Hepatocyte (in vitro differentiated cells): ENCODE measurements at regions not wholly inside any gene's neighbourhood (a gene's known extent, or its start where the extent isn't known, plus 50 kb on each side); places are given as distances from the start of the nearest gene placed in this dataset.

Experiments used
- EZH2 ChIP-seq: fragments of 200-600 bp; sonication (generic); IDR thresholded peaks from 2 replicates; pipeline ENCODE4 v1.6.1; 2016; ENCODE audit warnings: antibody characterized with exemption, mild to moderate bottlenecking, borderline replicate concordance
- TF ChIP-seq, protein P1 (sequence below): fragments of 200-600 bp; sonication (generic); IDR thresholded peaks from 2 replicates; pipeline ENCODE4 v1.5.1; 2016; ENCODE audit warnings: antibody characterized with exemption, mild to moderate bottlenecking; ENCODE audit not compliant: poor library complexity

DNA sequence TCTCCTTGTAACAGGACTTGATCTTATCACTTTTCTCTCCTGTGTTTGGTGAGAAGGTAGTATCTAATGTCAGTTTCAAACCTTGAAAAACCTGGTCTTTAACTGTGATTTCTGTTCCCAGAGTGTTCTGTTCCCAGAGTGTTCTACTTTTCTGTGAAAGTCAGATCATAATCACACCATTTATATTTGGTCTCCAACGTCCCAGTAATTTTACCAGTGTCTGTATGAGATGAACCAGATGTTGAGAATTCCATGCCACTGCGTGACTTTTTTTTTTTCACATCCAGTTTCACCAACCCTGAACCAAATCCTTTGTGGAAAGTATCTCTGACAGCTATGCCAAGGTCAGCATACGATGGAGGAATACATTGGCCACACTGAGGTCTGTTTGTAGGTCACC lies 365.2 kb downstream of the USP25 start:
- TF ChIP-seq, protein P1, sequence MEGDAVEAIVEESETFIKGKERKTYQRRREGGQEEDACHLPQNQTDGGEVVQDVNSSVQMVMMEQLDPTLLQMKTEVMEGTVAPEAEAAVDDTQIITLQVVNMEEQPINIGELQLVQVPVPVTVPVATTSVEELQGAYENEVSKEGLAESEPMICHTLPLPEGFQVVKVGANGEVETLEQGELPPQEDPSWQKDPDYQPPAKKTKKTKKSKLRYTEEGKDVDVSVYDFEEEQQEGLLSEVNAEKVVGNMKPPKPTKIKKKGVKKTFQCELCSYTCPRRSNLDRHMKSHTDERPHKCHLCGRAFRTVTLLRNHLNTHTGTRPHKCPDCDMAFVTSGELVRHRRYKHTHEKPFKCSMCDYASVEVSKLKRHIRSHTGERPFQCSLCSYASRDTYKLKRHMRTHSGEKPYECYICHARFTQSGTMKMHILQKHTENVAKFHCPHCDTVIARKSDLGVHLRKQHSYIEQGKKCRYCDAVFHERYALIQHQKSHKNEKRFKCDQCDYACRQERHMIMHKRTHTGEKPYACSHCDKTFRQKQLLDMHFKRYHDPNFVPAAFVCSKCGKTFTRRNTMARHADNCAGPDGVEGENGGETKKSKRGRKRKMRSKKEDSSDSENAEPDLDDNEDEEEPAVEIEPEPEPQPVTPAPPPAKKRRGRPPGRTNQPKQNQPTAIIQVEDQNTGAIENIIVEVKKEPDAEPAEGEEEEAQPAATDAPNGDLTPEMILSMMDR = no peak
- no peak for TF ChIP-seq EZH2
